ENCODE measurements at regions not wholly inside any gene's neighbourhood (a gene's known extent, or its start where the extent isn't known, plus 50 kb on each side); places are given as distances from the start of the nearest gene placed in this dataset.

GRCh38 chr1:60483509-60483908, 409.9 kb upstream of the C1orf87 start:
- no peak for TF ChIP-seq CEBPB (IDR thresholded peaks at IDR 0.05; ENCODE audit: low read depth)
- TF ChIP-seq, protein P1, sequence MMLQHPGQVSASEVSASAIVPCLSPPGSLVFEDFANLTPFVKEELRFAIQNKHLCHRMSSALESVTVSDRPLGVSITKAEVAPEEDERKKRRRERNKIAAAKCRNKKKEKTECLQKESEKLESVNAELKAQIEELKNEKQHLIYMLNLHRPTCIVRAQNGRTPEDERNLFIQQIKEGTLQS (IDR thresholded peaks at IDR 0.05), result no peak
- TF ChIP-seq POLR2A (IDR thresholded peaks at IDR 0.05; ENCODE audit: borderline replicate concordance, extremely low read depth, insufficient read depth, insufficient read length), result no peak
- TF ChIP-seq, protein P2, sequence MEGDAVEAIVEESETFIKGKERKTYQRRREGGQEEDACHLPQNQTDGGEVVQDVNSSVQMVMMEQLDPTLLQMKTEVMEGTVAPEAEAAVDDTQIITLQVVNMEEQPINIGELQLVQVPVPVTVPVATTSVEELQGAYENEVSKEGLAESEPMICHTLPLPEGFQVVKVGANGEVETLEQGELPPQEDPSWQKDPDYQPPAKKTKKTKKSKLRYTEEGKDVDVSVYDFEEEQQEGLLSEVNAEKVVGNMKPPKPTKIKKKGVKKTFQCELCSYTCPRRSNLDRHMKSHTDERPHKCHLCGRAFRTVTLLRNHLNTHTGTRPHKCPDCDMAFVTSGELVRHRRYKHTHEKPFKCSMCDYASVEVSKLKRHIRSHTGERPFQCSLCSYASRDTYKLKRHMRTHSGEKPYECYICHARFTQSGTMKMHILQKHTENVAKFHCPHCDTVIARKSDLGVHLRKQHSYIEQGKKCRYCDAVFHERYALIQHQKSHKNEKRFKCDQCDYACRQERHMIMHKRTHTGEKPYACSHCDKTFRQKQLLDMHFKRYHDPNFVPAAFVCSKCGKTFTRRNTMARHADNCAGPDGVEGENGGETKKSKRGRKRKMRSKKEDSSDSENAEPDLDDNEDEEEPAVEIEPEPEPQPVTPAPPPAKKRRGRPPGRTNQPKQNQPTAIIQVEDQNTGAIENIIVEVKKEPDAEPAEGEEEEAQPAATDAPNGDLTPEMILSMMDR (IDR thresholded peaks at IDR 0.05 in 2 of 3, conservative IDR thresholded peaks at IDR 0.05 in 1 of 3; ENCODE audit: borderline replicate concordance in 1 of 3, insufficient read depth in 1 of 3, low read depth in 2 of 3, low read length in 2 of 3), result no peak

All from HCT116 (cell line).